Islet of Langerhans (tissue), 1 donor: ENCODE measurements at regions not wholly inside any gene's neighbourhood (a gene's known extent, or its start where the extent isn't known, plus 50 kb on each side); places are given as distances from the start of the nearest gene placed in this dataset.

Experiments
- FAIRE-seq: peaks from one replicate; lab custom pipeline; 2011; peaks lifted over from hg19 to GRCh38; lab: Jason Lieb, UNC

GRCh38 chr3:64995857-64996551, 308.2 kb upstream of the ADAMTS9 start:
- FAIRE-seq = no peak

GRCh38 chr3:64993781-64994180, 306.0 kb upstream of the ADAMTS9 start:
- FAIRE-seq = no peak

GRCh38 chr3:64992530-64993285, 304.9 kb upstream of the ADAMTS9 start:
- no peak for FAIRE-seq

GRCh38 chr3:64988188-64988587, 300.4 kb upstream of the ADAMTS9 start:
- FAIRE-seq = no peak

GRCh38 chr3:64987726-64988125, 299.9 kb upstream of the ADAMTS9 start:
- FAIRE-seq = no peak

- FAIRE-seq = no peak
Observed at GRCh38 chr3:64985072-64985471, 297.3 kb upstream of the ADAMTS9 start.

- no peak for FAIRE-seq
Observed at GRCh38 chr3:64983583-64984359, 296.0 kb upstream of the ADAMTS9 start.

GRCh38 chr3:64977308-64978100, 289.7 kb upstream of the ADAMTS9 start:
- FAIRE-seq = no peak

- FAIRE-seq = no peak
Observed at GRCh38 chr3:64976456-64976855, 288.7 kb upstream of the ADAMTS9 start.

- FAIRE-seq = no peak
Observed at GRCh38 chr3:64975147-64975546, 287.3 kb upstream of the ADAMTS9 start.

- no peak for FAIRE-seq
Observed at GRCh38 chr3:64974401-64974800, 286.6 kb upstream of the ADAMTS9 start.

- FAIRE-seq = no peak
Observed at GRCh38 chr3:64972793-64973192, 285.0 kb upstream of the ADAMTS9 start.

GRCh38 chr3:64971602-64972001, 283.8 kb upstream of the ADAMTS9 start:
- no peak for FAIRE-seq

GRCh38 chr3:64970634-64971033, 282.8 kb upstream of the ADAMTS9 start:
- no peak for FAIRE-seq

GRCh38 chr3:64961301-64961700, 273.5 kb upstream of the ADAMTS9 start:
- no peak for FAIRE-seq

GRCh38 chr3:64958199-64958843, 270.5 kb upstream of the ADAMTS9 start:
- FAIRE-seq = no peak

- FAIRE-seq = no peak
Observed at GRCh38 chr3:64957408-64958198, 269.8 kb upstream of the ADAMTS9 start.

- FAIRE-seq = no peak
Observed at GRCh38 chr3:64956711-64957325, 269.0 kb upstream of the ADAMTS9 start.

GRCh38 chr3:64954995-64955636, 267.3 kb upstream of the ADAMTS9 start:
- FAIRE-seq = no peak

GRCh38 chr3:64945171-64945729, 257.4 kb upstream of the ADAMTS9 start:
- FAIRE-seq = no peak
